KMS-11 (cell line): ENCODE measurements at regions not wholly inside any gene's neighbourhood (a gene's known extent, or its start where the extent isn't known, plus 50 kb on each side); places are given as distances from the start of the nearest gene placed in this dataset.

Experiments
- H2AFZ ChIP-seq: fragments of 200-600 bp; sonication (generic); 2 replicates; pipeline ENCODE4 v1.6.1; 2016; ENCODE audit warnings: antibody characterized with exemption, mixed run types, low read depth
- H3K27ac ChIP-seq: fragments of 200-600 bp; sonication (generic); 2 replicates; pipeline ENCODE4 v1.6.1; 2016; ENCODE audit warnings: mild to moderate bottlenecking, mixed run types
- H3K27me3 ChIP-seq: fragments of 200-600 bp; sonication (generic); 2 replicates; pipeline ENCODE4 v1.6.1; 2017; ENCODE audit warnings: mild to moderate bottlenecking, low read depth, mixed run types, moderate library complexity; ENCODE audit not compliant: insufficient read depth
- H3K36me3 ChIP-seq: fragments of 200-600 bp; sonication (generic); 2 replicates; pipeline ENCODE4 v1.6.1; 2017; ENCODE audit warnings: mild to moderate bottlenecking, mixed run types; ENCODE audit not compliant: insufficient read depth
- H3K4me1 ChIP-seq: fragments of 200-600 bp; sonication (generic); 2 replicates; pipeline ENCODE4 v1.6.1; 2016; ENCODE audit warnings: mild to moderate bottlenecking, low read depth, mixed run types; ENCODE audit not compliant: poor library complexity, severe bottlenecking
- H3K4me2 ChIP-seq: fragments of 200-600 bp; sonication (generic); 2 replicates; pipeline ENCODE4 v1.7.0; 2016; ENCODE audit warnings: mild to moderate bottlenecking, mixed run types
- H3K4me3 ChIP-seq: fragments of 200-600 bp; sonication (generic); IDR thresholded peaks from 2 replicates; pipeline ENCODE4 v1.6.1; 2017; ENCODE audit warnings: low read depth, low read length, mixed read lengths; ENCODE audit not compliant: insufficient read depth
- H3K79me2 ChIP-seq: fragments of 200-600 bp; sonication (generic); 2 replicates; pipeline ENCODE4 v1.6.1; 2016; ENCODE audit warnings: low read depth, mixed run types; ENCODE audit not compliant: insufficient read depth
- H3K9ac ChIP-seq: fragments of 200-600 bp; sonication (generic); 2 replicates; pipeline ENCODE4 v1.6.1; 2016; ENCODE audit warnings: mild to moderate bottlenecking, mixed run types
- H4K20me1 ChIP-seq: fragments of 200-600 bp; sonication (generic); 2 replicates; pipeline ENCODE4 v1.6.1; 2016; ENCODE audit warnings: mild to moderate bottlenecking, mixed run types; ENCODE audit not compliant: insufficient read depth
- TF ChIP-seq, protein P1 (sequence below): fragments of 200-600 bp; sonication (generic); conservative IDR thresholded peaks from 2 replicates; pipeline ENCODE4 v1.6.1; 2017; ENCODE audit warnings: low read depth, mild to moderate bottlenecking, antibody characterized with exemption, low read length, moderate library complexity, mixed read lengths

DNA sequence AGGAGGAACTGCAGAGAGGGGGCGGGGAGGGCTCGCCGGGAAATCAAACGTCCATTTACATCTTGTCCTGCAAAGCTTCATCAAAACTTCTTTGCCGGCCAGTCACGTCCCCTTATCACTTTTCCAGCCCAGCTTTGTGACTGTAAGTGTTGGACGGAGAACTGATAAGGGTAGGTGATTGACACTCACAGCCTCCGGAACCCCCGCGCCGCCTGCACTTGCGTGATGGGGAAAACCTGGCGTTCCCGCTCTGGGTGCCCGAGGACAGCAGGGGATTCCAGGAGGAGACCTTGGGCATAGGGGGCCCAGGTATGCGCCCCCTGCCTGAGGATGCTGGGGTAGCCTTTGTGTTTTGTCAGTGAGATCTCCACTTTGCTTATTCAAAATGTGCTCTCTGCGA lies 72.8 kb upstream of the ANKRD34C start:
- H3K4me2 ChIP-seq = no peak overlapping the region
- no peak overlapping the region for H2AFZ ChIP-seq
- H3K36me3 ChIP-seq = no peaks in the 10 kb centered on the region
- no peaks in the 10 kb centered on the region for H3K27me3 ChIP-seq
- H3K9ac ChIP-seq = no peak overlapping the region
- no peak overlapping the region for H3K27ac ChIP-seq
- no peaks in the 10 kb centered on the region for H4K20me1 ChIP-seq
- TF ChIP-seq, protein P1, sequence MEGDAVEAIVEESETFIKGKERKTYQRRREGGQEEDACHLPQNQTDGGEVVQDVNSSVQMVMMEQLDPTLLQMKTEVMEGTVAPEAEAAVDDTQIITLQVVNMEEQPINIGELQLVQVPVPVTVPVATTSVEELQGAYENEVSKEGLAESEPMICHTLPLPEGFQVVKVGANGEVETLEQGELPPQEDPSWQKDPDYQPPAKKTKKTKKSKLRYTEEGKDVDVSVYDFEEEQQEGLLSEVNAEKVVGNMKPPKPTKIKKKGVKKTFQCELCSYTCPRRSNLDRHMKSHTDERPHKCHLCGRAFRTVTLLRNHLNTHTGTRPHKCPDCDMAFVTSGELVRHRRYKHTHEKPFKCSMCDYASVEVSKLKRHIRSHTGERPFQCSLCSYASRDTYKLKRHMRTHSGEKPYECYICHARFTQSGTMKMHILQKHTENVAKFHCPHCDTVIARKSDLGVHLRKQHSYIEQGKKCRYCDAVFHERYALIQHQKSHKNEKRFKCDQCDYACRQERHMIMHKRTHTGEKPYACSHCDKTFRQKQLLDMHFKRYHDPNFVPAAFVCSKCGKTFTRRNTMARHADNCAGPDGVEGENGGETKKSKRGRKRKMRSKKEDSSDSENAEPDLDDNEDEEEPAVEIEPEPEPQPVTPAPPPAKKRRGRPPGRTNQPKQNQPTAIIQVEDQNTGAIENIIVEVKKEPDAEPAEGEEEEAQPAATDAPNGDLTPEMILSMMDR = no peak
- no peaks in the 10 kb centered on the region for H3K4me1 ChIP-seq
- H3K79me2 ChIP-seq = no peaks in the 10 kb centered on the region
- no peak overlapping the region for H3K4me3 ChIP-seq

DNA sequence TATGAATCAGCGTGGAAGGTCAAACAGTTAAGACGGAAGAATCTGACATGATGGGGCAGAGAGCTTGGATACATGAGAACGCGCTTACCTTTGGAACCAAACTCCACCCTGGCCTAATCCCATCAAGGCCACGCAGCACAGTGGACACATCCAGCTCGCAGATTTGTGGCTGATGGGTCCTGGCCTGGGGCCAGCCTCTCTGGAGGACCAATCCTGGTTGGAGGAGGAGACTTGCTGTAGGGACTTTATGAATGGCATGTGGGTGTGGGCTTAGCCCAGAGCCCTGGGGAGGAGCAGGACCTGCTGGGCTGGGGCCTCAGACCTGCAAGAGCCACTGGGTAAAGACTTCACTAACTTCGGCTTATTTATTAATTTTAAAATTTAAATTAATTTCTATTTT lies 73.4 kb upstream of the ANKRD34C start:
- Histone ChIP-seq H3K27ac (no peak overlapping the region), H4K20me1 (no peaks in the 10 kb centered on the region), H3K4me1 (no peaks in the 10 kb centered on the region), H3K27me3 (no peaks in the 10 kb centered on the region), H2AFZ (no peak overlapping the region), H3K79me2 (no peaks in the 10 kb centered on the region), H3K4me2 (no peak overlapping the region), H3K9ac (no peak overlapping the region), H3K4me3 (no peak overlapping the region), H3K36me3 (no peaks in the 10 kb centered on the region)
- TF ChIP-seq, protein P1 = no peak

DNA sequence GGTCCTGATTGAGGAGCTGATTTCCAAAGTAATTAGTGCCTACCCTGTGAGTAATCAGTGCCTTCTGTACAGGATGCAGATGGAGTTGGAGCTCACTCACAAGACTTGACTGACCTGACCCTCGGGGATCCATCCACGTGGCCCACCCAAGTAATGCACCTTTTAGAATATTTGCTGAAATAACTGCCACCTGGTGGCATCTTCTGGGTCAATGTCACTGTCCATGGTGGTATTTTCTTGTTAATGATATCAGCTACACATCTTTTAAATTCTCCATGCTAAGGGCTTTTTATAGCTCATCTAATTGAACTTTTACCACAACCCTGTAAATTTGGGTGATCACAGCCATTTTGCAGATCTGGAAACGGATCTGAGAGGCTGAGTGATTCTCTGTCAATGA lies 74.3 kb upstream of the ANKRD34C start:
- Histone ChIP-seq H3K4me3 (no peak overlapping the region), H3K27me3 (no peaks in the 10 kb centered on the region), H3K4me2 (no peak overlapping the region), H3K9ac (no peak overlapping the region), H3K36me3 (no peaks in the 10 kb centered on the region), H3K79me2 (no peaks in the 10 kb centered on the region), H3K27ac (no peak overlapping the region), H4K20me1 (no peaks in the 10 kb centered on the region), H2AFZ (no peak overlapping the region), H3K4me1 (no peaks in the 10 kb centered on the region)
- TF ChIP-seq, protein P1 = no peak

DNA sequence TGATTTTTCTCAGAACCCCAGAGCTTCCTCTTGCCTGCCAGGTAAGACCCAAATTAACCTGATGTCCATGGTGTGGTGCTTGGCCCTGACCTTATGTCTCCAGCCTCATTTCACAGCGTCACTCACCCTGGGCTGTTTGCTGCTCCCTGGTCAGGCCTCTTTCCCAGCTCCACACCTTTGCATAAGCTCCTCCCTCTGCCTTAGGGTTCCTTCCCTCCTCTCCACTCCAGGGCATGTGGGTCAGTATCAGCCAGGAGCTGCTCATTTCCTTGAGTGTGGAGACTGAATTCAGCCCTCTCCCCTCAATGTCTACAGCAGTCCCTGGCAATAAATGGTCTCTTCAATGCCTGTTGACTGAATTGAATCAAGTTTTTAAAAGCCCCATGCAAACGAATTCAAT lies 75.6 kb upstream of the ANKRD34C start:
- H3K4me3 ChIP-seq = no peak overlapping the region
- H3K79me2 ChIP-seq = no peaks in the 10 kb centered on the region
- H3K4me2 ChIP-seq = no peak overlapping the region
- H3K4me1 ChIP-seq = no peaks in the 10 kb centered on the region
- no peak overlapping the region for H2AFZ ChIP-seq
- H4K20me1 ChIP-seq = no peaks in the 10 kb centered on the region
- H3K27me3 ChIP-seq = no peaks in the 10 kb centered on the region
- H3K9ac ChIP-seq = no peak overlapping the region
- no peak overlapping the region for H3K27ac ChIP-seq
- no peaks in the 10 kb centered on the region for H3K36me3 ChIP-seq
- TF ChIP-seq, protein P1 = no peak
